ENCODE measurements at regions not wholly inside any gene's neighbourhood (a gene's known extent, or its start where the extent isn't known, plus 50 kb on each side); places are given as distances from the start of the nearest gene placed in this dataset.

- no peak overlapping the region for H3K4me3 ChIP-seq (replicated peaks in 1 of 2; ENCODE audit: low read depth in 2 of 2, low read length in 2 of 2)
- no peak for DNase-seq (ENCODE audit: low read depth in 2 of 2)
- TF ChIP-seq CTCF (IDR thresholded peaks at IDR 0.05; ENCODE audit: low read depth, low read length): no peak
Observed at GRCh38 chr16:65525707-65526106, 403.8 kb upstream of the CDH11 start.

- H3K4me3 ChIP-seq (replicated peaks in 1 of 2; ENCODE audit: low read depth in 2 of 2, low read length in 2 of 2): no peak overlapping the region
- no peak for TF ChIP-seq CTCF (IDR thresholded peaks at IDR 0.05; ENCODE audit: low read depth, low read length)
- peak; percentile 79 to 84 for DNase-seq (ENCODE audit: low read depth in 2 of 2)
Observed at GRCh38 chr16:65524997-65525396, 403.1 kb upstream of the CDH11 start.

GRCh38 chr16:65524231-65524630 lies 402.4 kb upstream of the CDH11 start:
- TF ChIP-seq CTCF (IDR thresholded peaks at IDR 0.05; ENCODE audit: low read depth, low read length): no peak
- no peak overlapping the region for H3K4me3 ChIP-seq (replicated peaks in 1 of 2; ENCODE audit: low read depth in 2 of 2, low read length in 2 of 2)
- DNase-seq (ENCODE audit: low read depth in 2 of 2): no peak

GRCh38 chr16:65523283-65523944 lies 401.6 kb upstream of the CDH11 start:
- DNase-seq (ENCODE audit: low read depth in 2 of 2): no peak
- no peak for TF ChIP-seq CTCF (IDR thresholded peaks at IDR 0.05; ENCODE audit: low read depth, low read length)
- no peak overlapping the region for H3K4me3 ChIP-seq (replicated peaks in 1 of 2; ENCODE audit: low read depth in 2 of 2, low read length in 2 of 2)

GRCh38 chr16:65522412-65522811 lies 400.5 kb upstream of the CDH11 start:
- DNase-seq (ENCODE audit: low read depth in 2 of 2): no peak
- no peak for TF ChIP-seq CTCF (IDR thresholded peaks at IDR 0.05; ENCODE audit: low read depth, low read length)
- H3K4me3 ChIP-seq (replicated peaks in 1 of 2; ENCODE audit: low read depth in 2 of 2, low read length in 2 of 2): no peak overlapping the region

- no peak for TF ChIP-seq CTCF (IDR thresholded peaks at IDR 0.05; ENCODE audit: low read depth, low read length)
- DNase-seq (ENCODE audit: low read depth in 2 of 2): no peak
- H3K4me3 ChIP-seq (replicated peaks in 1 of 2; ENCODE audit: low read depth in 2 of 2, low read length in 2 of 2): no peak overlapping the region
Observed at GRCh38 chr16:65521633-65522328, 399.9 kb upstream of the CDH11 start.

Data from cardiac fibroblast (primary cell).